ENCODE measurements at regions not wholly inside any gene's neighbourhood (a gene's known extent, or its start where the extent isn't known, plus 50 kb on each side); places are given as distances from the start of the nearest gene placed in this dataset.

- intact Hi-C loops (cut with DNase I; ENCODE audit: low total_unique reads) = no loop called here
These were observed 453.6 kb downstream of the CSNK1G3 start for GRCh38 chr5:123965626-123966025.

GRCh38 chr5:123964884-123965283 is 452.9 kb downstream of the CSNK1G3 start:
- intact Hi-C loops (cut with DNase I; ENCODE audit: low total_unique reads) = no loop called here
- no peak overlapping the region for H3K4me3 ChIP-seq (ENCODE audit: low read depth, poor library complexity, severe bottlenecking)
- TF ChIP-seq CTCF (IDR thresholded peaks at IDR 0.05) = no peak
- no peak for TF ChIP-seq POLR2A (IDR thresholded peaks at IDR 0.05)
- WGBS, 2 donors = 74 to 80% methylated on average over 1 of the region's 1 CpG
- no peak for DNase-seq (ENCODE audit: low spot score in 2 of 2)

More at GRCh38 chr5:123965626-123966025, 453.6 kb downstream of the CSNK1G3 start:
- H3K4me3 ChIP-seq (ENCODE audit: low read depth, poor library complexity, severe bottlenecking) = no peak overlapping the region
- no peak for TF ChIP-seq POLR2A (IDR thresholded peaks at IDR 0.05)
- TF ChIP-seq CTCF (IDR thresholded peaks at IDR 0.05) = no peak
- DNase-seq (ENCODE audit: low spot score in 2 of 2) = no peak
- 82 to 93% methylated on average over 3 of the region's 3 CpGs for WGBS, 2 donors

GRCh38 chr5:123960526-123960925 is 448.5 kb downstream of the CSNK1G3 start:
- 93 to 97% methylated on average over 5 of the region's 5 CpGs for WGBS, 2 donors
- intact Hi-C loops (cut with DNase I; ENCODE audit: low total_unique reads) = no loop called here

GRCh38 chr5:123951582-123951977 is 439.6 kb downstream of the CSNK1G3 start:
- intact Hi-C loops (cut with DNase I; ENCODE audit: low total_unique reads) = no loop called here
- no peak overlapping the region for H3K4me3 ChIP-seq (ENCODE audit: low read depth, poor library complexity, severe bottlenecking)
- DNase-seq (ENCODE audit: low spot score in 2 of 2) = no peak
- TF ChIP-seq POLR2A (IDR thresholded peaks at IDR 0.05) (no peak), CTCF (IDR thresholded peaks at IDR 0.05) (no peak)
- WGBS, 2 donors = 59 to 71% methylated on average over 3 of the region's 3 CpGs

More at GRCh38 chr5:123960526-123960925, 448.5 kb downstream of the CSNK1G3 start:
- H3K4me3 ChIP-seq (ENCODE audit: low read depth, poor library complexity, severe bottlenecking) = no peak overlapping the region
- TF ChIP-seq CTCF (IDR thresholded peaks at IDR 0.05) (no peak), POLR2A (IDR thresholded peaks at IDR 0.05) (no peak)
- DNase-seq (ENCODE audit: low spot score in 2 of 2) = no peak

GRCh38 chr5:123950701-123951581 is 439.0 kb downstream of the CSNK1G3 start:
- no peak for DNase-seq (ENCODE audit: low spot score in 2 of 2)
- intact Hi-C loops (cut with DNase I; ENCODE audit: low total_unique reads) = no loop called here
- WGBS, 2 donors = 81 to 89% methylated on average over 10 of the region's 10 CpGs
- TF ChIP-seq CTCF (IDR thresholded peaks at IDR 0.05) = no peak
- TF ChIP-seq POLR2A (IDR thresholded peaks at IDR 0.05) = no peak
- no peak overlapping the region for H3K4me3 ChIP-seq (ENCODE audit: low read depth, poor library complexity, severe bottlenecking)

Measured in lower leg skin (tissue), 4 donors.